ENCODE measurements at regions not wholly inside any gene's neighbourhood (a gene's known extent, or its start where the extent isn't known, plus 50 kb on each side); places are given as distances from the start of the nearest gene placed in this dataset.

DNA sequence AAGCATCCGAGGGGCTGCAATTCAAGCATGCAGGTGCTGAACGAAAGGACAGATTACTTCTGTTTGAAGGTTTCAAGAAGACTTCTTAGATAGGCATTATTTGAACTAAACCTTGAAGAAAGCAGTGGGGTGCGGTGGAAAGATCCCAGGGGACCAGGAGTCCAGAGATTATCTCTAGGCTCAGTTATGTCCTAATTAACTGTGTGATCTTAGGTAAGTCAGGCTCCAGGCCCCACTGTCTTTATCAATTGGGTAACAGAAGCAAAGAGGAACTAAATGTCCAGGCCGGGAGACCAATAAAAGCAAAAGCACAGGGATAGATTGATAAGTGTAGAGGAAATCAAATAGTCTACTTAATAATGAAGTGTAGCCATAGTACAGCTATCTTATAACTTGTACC lies 72.9 kb upstream of the CDC42BPA start:
- TF ChIP-seq, protein P1, sequence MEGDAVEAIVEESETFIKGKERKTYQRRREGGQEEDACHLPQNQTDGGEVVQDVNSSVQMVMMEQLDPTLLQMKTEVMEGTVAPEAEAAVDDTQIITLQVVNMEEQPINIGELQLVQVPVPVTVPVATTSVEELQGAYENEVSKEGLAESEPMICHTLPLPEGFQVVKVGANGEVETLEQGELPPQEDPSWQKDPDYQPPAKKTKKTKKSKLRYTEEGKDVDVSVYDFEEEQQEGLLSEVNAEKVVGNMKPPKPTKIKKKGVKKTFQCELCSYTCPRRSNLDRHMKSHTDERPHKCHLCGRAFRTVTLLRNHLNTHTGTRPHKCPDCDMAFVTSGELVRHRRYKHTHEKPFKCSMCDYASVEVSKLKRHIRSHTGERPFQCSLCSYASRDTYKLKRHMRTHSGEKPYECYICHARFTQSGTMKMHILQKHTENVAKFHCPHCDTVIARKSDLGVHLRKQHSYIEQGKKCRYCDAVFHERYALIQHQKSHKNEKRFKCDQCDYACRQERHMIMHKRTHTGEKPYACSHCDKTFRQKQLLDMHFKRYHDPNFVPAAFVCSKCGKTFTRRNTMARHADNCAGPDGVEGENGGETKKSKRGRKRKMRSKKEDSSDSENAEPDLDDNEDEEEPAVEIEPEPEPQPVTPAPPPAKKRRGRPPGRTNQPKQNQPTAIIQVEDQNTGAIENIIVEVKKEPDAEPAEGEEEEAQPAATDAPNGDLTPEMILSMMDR (IDR thresholded peaks at IDR 0.05; ENCODE audit: insufficient read depth, low read length), result no peak
- no peak for TF ChIP-seq POLR2AphosphoS5 (IDR thresholded peaks at IDR 0.05; ENCODE audit: low read depth)
- no peak for TF ChIP-seq SPI1 (IDR thresholded peaks at IDR 0.05; ENCODE audit: borderline replicate concordance, low read depth)

All from HL-60 (cell line).